Fibroblast of lung (primary cell): ENCODE measurements at regions not wholly inside any gene's neighbourhood (a gene's known extent, or its start where the extent isn't known, plus 50 kb on each side); places are given as distances from the start of the nearest gene placed in this dataset.
"Not testable (repeated sequence)": the region's sequence is repeated elsewhere in the genome, so short reads cannot be mapped to it uniquely, and the experiment has no call there.

Experiments used
- DNase-seq, 2 donors: peaks; one replicate each; pipeline versions ENCODE4 v3.0.0 to v3.0.0-alpha.2; 2010; ENCODE audit warnings: low read depth in 2 of 2
- H2AFZ ChIP-seq: 2 replicates; pipeline ENCODE4 v1.5.1; 2012; ENCODE audit warnings: low read length, control low read depth, inconsistent platforms
- H3K27ac ChIP-seq: 2 replicates; pipeline ENCODE4 v1.5.1; 2011; ENCODE audit warnings: low read length, control low read depth; ENCODE audit not compliant: insufficient read depth
- H3K27me3 ChIP-seq: 2 replicates; pipeline ENCODE4 v1.5.1; 2011; ENCODE audit warnings: mild to moderate bottlenecking, low read length; ENCODE audit not compliant: control insufficient read depth, insufficient read depth
- H3K36me3 ChIP-seq: 2 replicates; pipeline ENCODE4 v1.5.1; 2011; ENCODE audit warnings: low read length; ENCODE audit not compliant: control insufficient read depth, insufficient read depth
- H3K4me1 ChIP-seq: 2 replicates; pipeline ENCODE4 v1.5.1; 2011; ENCODE audit warnings: low read length; ENCODE audit not compliant: control insufficient read depth, insufficient read depth; ENCODE audit errors: extremely low read depth
- H3K4me2 ChIP-seq: 2 replicates; pipeline ENCODE4 v1.5.1; 2011; ENCODE audit warnings: low read length, control low read depth; ENCODE audit not compliant: insufficient read depth; ENCODE audit errors: extremely low read depth
- H3K4me3 ChIP-seq, 4 experiments: fragments of 200-600 bp in 1 of 4; sonication (generic) in 1 of 4; replicated peaks in 1 of 4; 2 replicates each; pipeline ENCODE4 v1.5.1; 2011 to 2016; ENCODE audit warnings: low read length in 4 of 4, low read depth in 3 of 4, mild to moderate bottlenecking in 3 of 4, control low read depth in 2 of 4, inconsistent platforms in 1 of 4, mixed read lengths in 1 of 4; ENCODE audit not compliant: insufficient read depth in 1 of 4; ENCODE audit errors: control extremely low read depth in 1 of 4
- H3K79me2 ChIP-seq: 2 replicates; pipeline ENCODE4 v1.5.1; 2012; ENCODE audit warnings: mild to moderate bottlenecking, low read length, inconsistent platforms; ENCODE audit not compliant: control insufficient read depth, insufficient read depth
- H3K9ac ChIP-seq: 2 replicates; pipeline ENCODE4 v1.5.1; 2011; ENCODE audit warnings: mild to moderate bottlenecking, low read length, control low read depth; ENCODE audit not compliant: insufficient read depth
- H3K9me3 ChIP-seq: 2 replicates; pipeline ENCODE4 v1.5.1; 2012; ENCODE audit warnings: low read depth, low read length; ENCODE audit not compliant: control insufficient read depth, insufficient read depth
- H4K20me1 ChIP-seq: 2 replicates; pipeline ENCODE4 v1.5.1; 2011; ENCODE audit warnings: low read length; ENCODE audit not compliant: control insufficient read depth, insufficient read depth; ENCODE audit errors: extremely low read depth
- EZH2 ChIP-seq: IDR thresholded peaks from 2 replicates; pipeline ENCODE4 v1.5.1; 2012; ENCODE audit warnings: low read length, control low read depth, mild to moderate bottlenecking; ENCODE audit errors: missing control alignments
- TF ChIP-seq, protein P1 (sequence below), 2 donors: IDR thresholded peaks in 1 of 2; conservative IDR thresholded peaks in 1 of 2; 1 replicate in 1 of 2; 2 replicates in 1 of 2; pipeline ENCODE4 v1.5.1; 2011 to 2012; ENCODE audit warnings: low read length in 2 of 2, control low read depth in 1 of 2, inconsistent platforms in 1 of 2, low read depth in 1 of 2, mild to moderate bottlenecking in 1 of 2

DNA sequence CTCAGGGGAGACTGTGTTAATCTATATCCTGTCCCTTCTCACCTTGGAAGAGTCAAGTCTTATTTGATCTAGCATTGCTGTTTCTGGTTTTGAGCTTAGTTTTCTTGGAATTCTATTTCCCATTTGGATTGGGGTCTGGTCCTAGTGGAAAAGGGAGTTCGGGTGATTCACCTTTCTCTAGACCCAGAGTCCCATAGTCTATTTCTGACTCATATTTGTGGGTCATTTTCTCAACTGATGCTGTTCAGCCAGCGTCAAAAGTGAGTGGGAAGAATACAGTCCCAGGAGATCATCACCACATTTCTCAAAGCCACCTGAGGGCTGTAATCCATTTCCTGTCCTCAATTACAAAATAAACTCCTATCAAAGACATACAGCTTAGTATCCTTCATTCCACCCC lies 190.6 kb downstream of the LIPI start:
- H2AFZ ChIP-seq, H3K4me1 ChIP-seq, H3K4me2 ChIP-seq, H4K20me1 ChIP-seq, H3K9ac ChIP-seq, DNase-seq, H3K4me3 ChIP-seq, H3K27me3 ChIP-seq, H3K9me3 ChIP-seq, H3K36me3 ChIP-seq, H3K79me2 ChIP-seq, H3K27ac ChIP-seq: not testable (repeated sequence)

DNA sequence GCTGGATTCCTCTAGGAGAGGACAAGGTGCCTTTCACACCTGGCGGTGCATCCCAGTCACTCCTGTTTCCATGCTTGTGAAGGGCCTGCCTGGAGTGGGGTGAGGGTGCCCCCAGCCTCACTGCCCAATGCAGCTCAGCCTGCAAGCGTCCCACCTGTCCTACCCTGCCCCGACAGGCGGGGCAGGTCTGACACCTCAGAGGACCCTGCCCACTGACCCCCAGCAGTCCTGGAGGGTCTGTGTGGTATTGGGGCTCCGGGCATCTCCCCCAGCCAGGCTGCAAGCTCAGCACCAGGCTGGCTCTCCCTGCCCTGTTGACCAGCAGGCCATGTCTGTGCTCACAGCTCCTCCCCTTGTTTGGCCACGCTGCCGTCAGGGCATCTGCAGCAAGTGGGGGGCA lies 194.9 kb downstream of the LIPI start:
- H2AFZ ChIP-seq, H3K27ac ChIP-seq, DNase-seq, H3K9ac ChIP-seq, H3K36me3 ChIP-seq, H3K4me2 ChIP-seq, H4K20me1 ChIP-seq, H3K9me3 ChIP-seq, H3K27me3 ChIP-seq, H3K4me1 ChIP-seq, H3K4me3 ChIP-seq, H3K79me2 ChIP-seq: not testable (repeated sequence)

DNA sequence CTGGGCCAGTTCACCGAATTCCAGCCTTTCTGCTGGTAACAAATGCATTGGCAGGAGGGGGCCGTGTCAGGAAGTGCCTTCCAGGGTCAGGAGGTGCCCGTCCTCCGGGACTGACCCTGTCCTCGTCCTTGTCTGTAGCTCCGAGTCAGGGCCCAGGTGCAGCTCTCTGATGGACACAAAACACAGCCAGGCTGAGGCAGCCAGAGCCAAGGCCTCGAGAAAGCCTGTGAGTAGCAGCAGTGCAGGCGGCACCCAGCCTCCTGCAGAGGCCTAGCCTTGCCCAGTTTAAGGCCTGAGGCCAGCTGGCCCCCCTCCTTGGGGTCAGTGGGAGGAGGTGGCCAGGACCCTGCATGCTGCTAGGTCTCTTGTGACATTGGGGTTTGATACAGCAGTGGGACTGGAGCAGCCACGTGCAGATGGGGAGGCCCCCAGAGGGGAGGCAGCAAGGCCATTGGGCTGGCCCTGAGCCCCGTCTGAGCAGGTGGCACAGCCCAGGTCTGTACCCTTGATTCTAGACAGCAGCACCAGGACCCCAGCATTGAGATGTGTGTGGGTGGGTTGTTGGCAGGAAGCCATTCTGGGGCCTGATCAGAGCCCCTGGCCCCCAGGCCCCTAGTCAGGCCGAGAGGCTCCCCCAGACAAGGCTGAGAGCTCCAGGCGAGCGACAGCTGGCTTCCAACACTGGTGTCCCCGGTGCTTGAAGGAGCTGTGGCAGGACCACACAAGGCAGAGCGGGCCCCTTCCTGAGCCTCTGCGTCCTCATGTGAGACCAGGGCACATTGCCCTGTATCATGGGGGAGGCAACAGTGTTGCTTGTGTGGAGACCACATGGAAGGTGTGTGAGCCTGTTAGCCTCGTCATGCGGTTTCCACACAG lies 196.9 kb downstream of the LIPI start:
- not testable (repeated sequence) for H2AFZ ChIP-seq, H3K27me3 ChIP-seq, H3K4me3 ChIP-seq, H3K27ac ChIP-seq, DNase-seq, H3K36me3 ChIP-seq, H3K79me2 ChIP-seq, H3K9ac ChIP-seq, H3K4me2 ChIP-seq, H3K4me1 ChIP-seq, H3K9me3 ChIP-seq, H4K20me1 ChIP-seq

DNA sequence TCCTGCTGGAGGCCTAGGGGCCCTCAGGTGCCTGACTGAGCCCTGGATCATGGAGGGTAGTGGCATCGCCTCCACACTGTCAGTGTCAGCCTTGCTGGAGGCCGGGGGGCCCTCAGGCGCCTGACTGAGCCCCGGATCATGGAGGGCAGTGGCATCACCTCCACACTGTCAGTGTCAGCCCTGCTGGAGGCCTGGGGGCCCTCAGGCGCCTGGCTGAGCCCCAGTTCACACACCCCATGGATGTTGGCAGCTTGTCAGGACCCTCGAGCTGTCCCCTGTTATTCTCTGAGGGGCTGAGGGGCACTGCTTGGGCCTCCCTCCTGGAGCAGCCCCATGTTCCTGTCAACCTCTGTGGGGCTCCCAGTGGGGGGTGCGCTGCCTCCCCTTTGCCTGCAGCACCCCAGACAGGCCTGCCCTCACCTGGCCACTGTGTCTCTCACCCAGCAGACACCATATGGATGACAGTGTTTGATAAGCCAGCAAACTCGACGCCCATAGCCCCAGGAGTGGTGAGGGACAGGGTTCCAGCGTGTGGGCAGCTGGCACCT lies 197.6 kb downstream of the LIPI start:
- DNase-seq, result no peak
- Histone ChIP-seq H2AFZ (no peak overlapping the region), H4K20me1 (no peaks in the 10 kb centered on the region), H3K9me3 (no peaks in the 10 kb centered on the region), H3K9ac (no peak overlapping the region), H3K27me3 (no peaks in the 10 kb centered on the region), H3K36me3 (no peaks in the 10 kb centered on the region), H3K79me2 (no peaks in the 10 kb centered on the region), H3K4me3 (no peak overlapping the region), H3K4me1 (no peaks in the 10 kb centered on the region), H3K27ac (no peak overlapping the region), H3K4me2 (no peak overlapping the region)
- TF ChIP-seq, protein P1, sequence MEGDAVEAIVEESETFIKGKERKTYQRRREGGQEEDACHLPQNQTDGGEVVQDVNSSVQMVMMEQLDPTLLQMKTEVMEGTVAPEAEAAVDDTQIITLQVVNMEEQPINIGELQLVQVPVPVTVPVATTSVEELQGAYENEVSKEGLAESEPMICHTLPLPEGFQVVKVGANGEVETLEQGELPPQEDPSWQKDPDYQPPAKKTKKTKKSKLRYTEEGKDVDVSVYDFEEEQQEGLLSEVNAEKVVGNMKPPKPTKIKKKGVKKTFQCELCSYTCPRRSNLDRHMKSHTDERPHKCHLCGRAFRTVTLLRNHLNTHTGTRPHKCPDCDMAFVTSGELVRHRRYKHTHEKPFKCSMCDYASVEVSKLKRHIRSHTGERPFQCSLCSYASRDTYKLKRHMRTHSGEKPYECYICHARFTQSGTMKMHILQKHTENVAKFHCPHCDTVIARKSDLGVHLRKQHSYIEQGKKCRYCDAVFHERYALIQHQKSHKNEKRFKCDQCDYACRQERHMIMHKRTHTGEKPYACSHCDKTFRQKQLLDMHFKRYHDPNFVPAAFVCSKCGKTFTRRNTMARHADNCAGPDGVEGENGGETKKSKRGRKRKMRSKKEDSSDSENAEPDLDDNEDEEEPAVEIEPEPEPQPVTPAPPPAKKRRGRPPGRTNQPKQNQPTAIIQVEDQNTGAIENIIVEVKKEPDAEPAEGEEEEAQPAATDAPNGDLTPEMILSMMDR (conservative IDR thresholded peaks at IDR 0.05 in 1 of 2, IDR thresholded peaks at IDR 0.05 in 1 of 2; ENCODE audit: low read depth in 1 of 2, low read length in 2 of 2), result no peak
- TF ChIP-seq EZH2, result no peak
